Progenitor cell of endocrine pancreas (in vitro differentiated cells): ENCODE measurements at regions not wholly inside any gene's neighbourhood (a gene's known extent, or its start where the extent isn't known, plus 50 kb on each side); places are given as distances from the start of the nearest gene placed in this dataset.
A peak's percentile ranks its signal among the peaks of the same experiment; 100 is the strongest.
"Not testable (repeated sequence)": the region's sequence is repeated elsewhere in the genome, so short reads cannot be mapped to it uniquely, and the experiment has no call there.

ENCODE experiments used
- DNase-seq: peaks from one replicate; pipeline ENCODE4 v3.0.0; 2021; ENCODE audit warnings: low spot score; ENCODE audit not compliant: unreplicated experiment
- H3K27ac Mint-ChIP-seq: 2 replicates; pipeline ENCODE4 v1.8.0; 2021; ENCODE audit warnings: mild to moderate bottlenecking, moderate library complexity, mixed read lengths
- H3K27me3 Mint-ChIP-seq: 2 replicates; pipeline ENCODE4 v1.8.0; 2021; ENCODE audit warnings: mixed read lengths
- H3K36me3 Mint-ChIP-seq: 2 replicates; pipeline ENCODE4 v1.8.0; 2022; ENCODE audit warnings: mixed read lengths; ENCODE audit not compliant: insufficient read depth
- H3K4me1 Mint-ChIP-seq: 2 replicates; pipeline ENCODE4 v1.8.0; 2021; ENCODE audit warnings: low read depth, mixed read lengths
- H3K4me3 Mint-ChIP-seq: 2 replicates; pipeline ENCODE4 v1.8.0; 2021; ENCODE audit warnings: low read depth, mild to moderate bottlenecking, moderate library complexity, mixed read lengths
- H3K9me3 Mint-ChIP-seq: 2 replicates; pipeline ENCODE4 v1.8.0; 2021; ENCODE audit warnings: low read depth, mixed read lengths
- TF ChIP-seq, protein P1 (sequence below): fragments of 200-600 bp; sonication (generic); IDR thresholded peaks from one replicate; pipeline ENCODE4 v1.5.0; 2021; ENCODE audit warnings: antibody characterized with exemption, mild to moderate bottlenecking; ENCODE audit not compliant: unreplicated experiment

DNA sequence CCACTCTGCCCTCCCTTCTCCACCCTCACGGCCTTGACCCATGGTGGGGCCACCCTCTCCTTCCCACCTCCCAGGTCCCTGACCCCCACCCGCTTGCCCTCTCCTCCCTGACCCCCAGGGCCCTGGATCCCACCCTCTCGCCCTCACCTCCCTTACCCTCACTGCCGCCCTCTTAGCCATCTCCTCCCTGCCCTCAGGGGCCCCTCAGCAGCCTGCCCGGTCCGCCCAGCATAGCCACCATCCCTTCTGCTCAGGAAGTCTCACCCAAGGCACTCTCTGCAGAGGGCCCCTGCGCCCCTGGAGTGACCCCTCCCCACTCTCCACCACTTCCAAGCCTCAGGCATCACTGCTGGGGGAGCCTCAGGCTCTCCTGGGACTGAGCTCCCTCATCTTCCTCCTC lies 66.3 kb downstream of the MRPL36 start:
- Mint-ChIP-seq H3K27ac (no peak overlapping the region), H3K9me3 (no peaks in the 10 kb centered on the region), H3K36me3 (no peaks in the 10 kb centered on the region), H3K4me1 (no peaks in the 10 kb centered on the region), H3K27me3 (peaks cover 37% of the 10 kb centered on the region), H3K4me3 (no peak overlapping the region)
- peak; percentile 4 for DNase-seq
- TF ChIP-seq, protein P1, sequence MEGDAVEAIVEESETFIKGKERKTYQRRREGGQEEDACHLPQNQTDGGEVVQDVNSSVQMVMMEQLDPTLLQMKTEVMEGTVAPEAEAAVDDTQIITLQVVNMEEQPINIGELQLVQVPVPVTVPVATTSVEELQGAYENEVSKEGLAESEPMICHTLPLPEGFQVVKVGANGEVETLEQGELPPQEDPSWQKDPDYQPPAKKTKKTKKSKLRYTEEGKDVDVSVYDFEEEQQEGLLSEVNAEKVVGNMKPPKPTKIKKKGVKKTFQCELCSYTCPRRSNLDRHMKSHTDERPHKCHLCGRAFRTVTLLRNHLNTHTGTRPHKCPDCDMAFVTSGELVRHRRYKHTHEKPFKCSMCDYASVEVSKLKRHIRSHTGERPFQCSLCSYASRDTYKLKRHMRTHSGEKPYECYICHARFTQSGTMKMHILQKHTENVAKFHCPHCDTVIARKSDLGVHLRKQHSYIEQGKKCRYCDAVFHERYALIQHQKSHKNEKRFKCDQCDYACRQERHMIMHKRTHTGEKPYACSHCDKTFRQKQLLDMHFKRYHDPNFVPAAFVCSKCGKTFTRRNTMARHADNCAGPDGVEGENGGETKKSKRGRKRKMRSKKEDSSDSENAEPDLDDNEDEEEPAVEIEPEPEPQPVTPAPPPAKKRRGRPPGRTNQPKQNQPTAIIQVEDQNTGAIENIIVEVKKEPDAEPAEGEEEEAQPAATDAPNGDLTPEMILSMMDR = no peak

DNA sequence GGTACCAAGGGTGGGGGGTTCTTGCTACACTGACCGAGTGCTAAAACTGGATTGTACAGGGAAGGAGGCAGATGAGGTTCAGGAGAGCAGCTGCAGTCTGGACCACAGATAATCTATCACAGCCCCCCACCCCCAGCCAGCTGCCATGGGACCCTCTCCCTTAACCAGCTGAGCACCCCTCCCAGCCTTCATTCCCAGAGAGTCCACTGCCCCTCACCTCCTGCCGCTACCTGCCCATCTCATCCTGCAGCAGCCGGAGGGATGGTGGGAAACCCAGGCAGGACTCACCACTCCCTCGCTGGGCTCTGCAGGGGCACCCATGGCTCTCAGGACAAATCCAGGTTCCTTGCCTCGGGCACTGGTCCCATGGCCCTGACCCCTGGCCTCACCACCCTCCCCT lies 66.7 kb downstream of the MRPL36 start:
- Mint-ChIP-seq H3K4me3 (no peak overlapping the region), H3K9me3 (no peaks in the 10 kb centered on the region), H3K4me1 (no peaks in the 10 kb centered on the region), H3K27me3 (peaks cover 38% of the 10 kb centered on the region), H3K27ac (no peak overlapping the region), H3K36me3 (no peaks in the 10 kb centered on the region)
- DNase-seq = peak; percentile 5
- TF ChIP-seq, protein P1 = no peak

DNA sequence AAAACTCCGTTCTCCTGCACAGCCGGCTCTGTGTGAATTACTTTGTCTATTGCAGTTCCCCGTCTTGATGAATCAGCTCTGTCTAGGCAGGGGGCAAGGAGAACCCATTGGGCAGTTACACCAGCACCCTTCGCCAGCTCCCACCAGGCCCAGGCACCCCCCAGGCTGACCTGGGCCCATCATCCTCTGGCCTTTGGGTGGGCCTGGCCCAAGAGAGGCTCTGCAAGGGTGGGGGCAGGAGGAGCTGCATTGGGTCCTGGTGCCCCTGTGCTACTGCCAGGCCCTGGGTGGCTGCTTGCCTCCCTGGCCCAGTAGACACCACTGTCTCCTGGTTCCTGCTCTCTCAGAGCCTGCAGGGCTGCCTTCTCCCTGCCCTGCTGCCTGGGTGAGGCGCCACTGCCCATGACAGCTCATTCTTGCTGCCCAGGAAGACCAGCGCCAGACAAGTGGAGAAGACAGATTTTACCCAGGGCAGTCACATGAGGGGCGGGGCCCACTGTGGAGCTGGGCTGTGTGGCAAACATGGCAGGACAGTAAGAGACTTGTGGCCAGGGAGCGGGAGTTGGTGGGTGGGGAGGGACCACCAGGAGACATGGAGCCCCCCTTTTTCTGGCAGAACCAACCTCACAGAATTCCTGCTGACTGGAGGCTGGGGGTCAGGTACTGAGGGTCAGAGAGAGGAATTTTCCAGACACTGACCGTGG lies 67.2 kb downstream of the MRPL36 start:
- Mint-ChIP-seq H3K27me3 (peaks cover 41% of the 10 kb centered on the region), H3K4me1 (no peaks in the 10 kb centered on the region), H3K9me3 (no peaks in the 10 kb centered on the region), H3K36me3 (no peaks in the 10 kb centered on the region), H3K4me3 (no peak overlapping the region), H3K27ac (no peak overlapping the region)
- DNase-seq = peak; percentile 5
- TF ChIP-seq, protein P1 = no peak

DNA sequence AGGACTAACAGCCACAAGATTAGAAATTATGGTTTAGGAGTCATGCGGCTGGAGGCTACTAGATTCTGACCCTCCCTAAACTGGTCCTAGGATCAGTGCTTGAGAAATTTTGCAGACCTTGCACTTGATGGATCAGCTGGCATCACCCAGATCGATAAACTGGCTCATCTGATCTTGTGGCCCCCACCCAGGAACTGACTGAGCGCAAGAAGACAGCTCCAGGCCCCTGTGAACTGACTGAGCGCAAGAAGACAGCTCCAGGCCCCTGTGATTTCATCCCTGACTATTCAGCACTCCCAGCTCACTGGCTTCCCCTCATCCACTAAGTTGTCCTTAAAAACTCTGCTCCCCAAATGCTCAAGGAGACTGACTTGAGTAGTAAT lies 67.8 kb downstream of the MRPL36 start:
- not testable (repeated sequence) for H3K9me3 Mint-ChIP-seq, H3K27ac Mint-ChIP-seq, H3K4me1 Mint-ChIP-seq, H3K4me3 Mint-ChIP-seq, H3K36me3 Mint-ChIP-seq, DNase-seq
- H3K27me3 Mint-ChIP-seq = peaks cover 40% of the 10 kb centered on the region

DNA sequence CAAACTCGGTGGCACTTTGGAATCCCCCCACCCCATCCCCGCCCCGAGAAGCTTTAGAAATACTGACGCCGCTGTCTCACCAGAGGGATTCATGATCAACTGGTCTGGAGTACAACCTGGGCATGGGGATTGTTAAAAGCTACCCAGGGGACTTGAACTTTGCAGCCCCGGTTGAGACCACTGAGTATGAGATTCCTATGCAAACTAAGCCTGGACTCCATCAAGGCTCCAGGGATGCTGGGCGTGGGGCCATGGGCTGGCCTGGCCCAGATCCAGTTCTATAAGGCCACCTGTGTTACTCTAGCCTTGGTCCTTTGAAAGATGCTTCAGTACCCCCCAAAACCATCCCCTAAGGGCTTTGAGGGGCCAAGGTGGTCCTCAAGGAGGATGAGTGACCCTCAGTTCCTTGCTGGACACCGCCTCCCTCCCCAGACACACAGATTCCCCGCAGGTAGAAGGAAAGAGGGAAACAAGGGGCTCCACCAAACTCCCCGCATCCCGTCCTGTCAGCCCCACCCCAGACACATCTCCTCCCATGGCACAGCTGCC lies 68.5 kb downstream of the MRPL36 start:
- Mint-ChIP-seq H3K27me3 (peaks cover 36% of the 10 kb centered on the region), H3K27ac (no peak overlapping the region), H3K4me1 (no peaks in the 10 kb centered on the region), H3K9me3 (no peaks in the 10 kb centered on the region), H3K36me3 (no peaks in the 10 kb centered on the region), H3K4me3 (no peak overlapping the region)
- DNase-seq = no peak
- TF ChIP-seq, protein P1 = no peak

DNA sequence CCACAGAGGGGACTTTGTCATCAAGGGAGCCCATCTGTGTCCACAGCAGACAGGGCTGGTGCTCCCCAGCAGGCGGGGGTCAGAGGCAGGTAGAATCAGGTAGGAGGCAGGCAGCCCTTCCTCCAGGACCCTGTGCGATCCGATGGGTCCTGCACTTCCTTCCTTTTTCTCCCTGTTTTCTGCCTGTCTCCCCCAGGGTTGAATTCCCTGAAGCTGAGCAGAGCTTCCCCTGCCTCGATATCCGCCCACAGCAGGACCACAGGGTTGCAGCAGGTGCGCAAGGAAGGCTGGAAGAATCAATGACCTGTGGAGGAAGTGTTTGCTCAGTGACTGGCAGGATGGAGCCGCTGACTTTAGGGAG lies 69.2 kb downstream of the MRPL36 start:
- Mint-ChIP-seq H3K27ac (no peak overlapping the region), H3K9me3 (no peaks in the 10 kb centered on the region), H3K27me3 (peaks cover 36% of the 10 kb centered on the region), H3K4me3 (no peak overlapping the region), H3K4me1 (no peaks in the 10 kb centered on the region), H3K36me3 (no peaks in the 10 kb centered on the region)
- TF ChIP-seq, protein P1 = no peak
- peak; percentile 7 for DNase-seq
